AG10803 (cell line): ENCODE measurements at regions not wholly inside any gene's neighbourhood (a gene's known extent, or its start where the extent isn't known, plus 50 kb on each side); places are given as distances from the start of the nearest gene placed in this dataset.

Experiments
- DNase-seq: peaks from one replicate; pipeline ENCODE4 v3.0.0; 2010; ENCODE audit warnings: low read depth
- H3K4me3 ChIP-seq: 2 replicates; pipeline ENCODE4 v1.5.1; 2011; ENCODE audit warnings: mild to moderate bottlenecking, low read length, control low read depth
- CTCF ChIP-seq: conservative IDR thresholded peaks from 2 replicates; pipeline ENCODE4 v1.5.1; 2011; ENCODE audit warnings: mild to moderate bottlenecking, low read length, control low read depth, inconsistent platforms

DNA sequence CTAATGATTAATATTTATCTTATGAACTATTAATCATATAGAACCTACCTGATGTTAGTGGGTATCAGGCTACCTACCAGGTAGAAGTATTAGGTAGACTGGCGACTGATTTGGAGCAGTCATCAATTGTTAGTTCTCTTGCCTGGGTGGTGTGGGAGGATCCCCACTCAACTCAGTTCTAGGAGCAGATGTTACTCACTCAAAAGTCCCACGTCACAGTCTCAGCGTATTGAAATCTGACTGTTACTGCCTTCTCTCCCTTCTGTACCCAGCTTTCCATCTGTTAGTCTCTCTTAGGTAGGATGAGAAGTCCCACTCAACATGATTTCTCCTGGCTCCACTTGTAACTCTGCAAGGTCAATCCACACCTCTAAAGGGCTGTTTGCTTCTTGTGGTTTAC, 102.7 kb downstream of the OLFM4 start:
- no peak for DNase-seq
- TF ChIP-seq CTCF, result no peak

GRCh38 chr13:53135301-53135700, 106.7 kb downstream of the OLFM4 start:
- no peak for TF ChIP-seq CTCF

More for the DNA sequence above, 102.7 kb downstream of the OLFM4 start:
- H3K4me3 ChIP-seq, result no peak overlapping the region

GRCh38 chr13:53136554-53137215, 108.1 kb downstream of the OLFM4 start:
- DNase-seq, result no peak
- TF ChIP-seq CTCF, result no peak
- no peak overlapping the region for H3K4me3 ChIP-seq

More at GRCh38 chr13:53135301-53135700, 106.7 kb downstream of the OLFM4 start:
- no peak for DNase-seq
- no peak overlapping the region for H3K4me3 ChIP-seq

- no peak overlapping the region for H3K4me3 ChIP-seq
- DNase-seq, result peak; percentile 84
- TF ChIP-seq CTCF, result no peak
Measured at GRCh38 chr13:53137779-53138178, 109.2 kb downstream of the OLFM4 start.

GRCh38 chr13:53138376-53139036, 109.9 kb downstream of the OLFM4 start:
- no peak for TF ChIP-seq CTCF
- peak; percentile 57 for DNase-seq
- no peak overlapping the region; the same call in 1 of the 2 replicates for H3K4me3 ChIP-seq

DNA sequence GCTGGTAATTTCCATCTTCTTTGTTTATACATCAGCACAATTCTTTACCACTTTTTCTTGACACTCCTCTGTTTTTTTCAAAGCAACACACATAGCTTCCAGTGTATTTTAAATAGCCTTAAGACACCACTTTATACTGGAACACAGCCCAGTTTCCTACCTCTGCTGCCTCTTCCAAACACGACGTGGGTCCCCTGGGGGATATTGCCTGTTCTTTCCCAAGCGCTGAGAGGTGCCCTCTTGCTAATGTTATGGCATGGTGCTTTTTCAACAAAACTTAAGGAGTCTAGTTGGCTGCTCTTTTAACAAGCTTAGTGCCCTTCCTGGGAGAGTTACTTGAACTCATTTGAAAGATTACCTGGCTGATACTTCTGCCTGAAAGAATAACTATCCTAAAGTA, 112.7 kb downstream of the OLFM4 start:
- no peak overlapping the region for H3K4me3 ChIP-seq
- TF ChIP-seq CTCF, result no peak
- DNase-seq, result no peak

GRCh38 chr13:53142306-53142705, 113.7 kb downstream of the OLFM4 start:
- DNase-seq, result peak; percentile 55
- H3K4me3 ChIP-seq, result no peak overlapping the region
- no peak for TF ChIP-seq CTCF
